GM19025 (cell line): ENCODE measurements at regions not wholly inside any gene's neighbourhood (a gene's known extent, or its start where the extent isn't known, plus 50 kb on each side); places are given as distances from the start of the nearest gene placed in this dataset.

Source experiments
- ATAC-seq: cut with Tn5 transposase; IDR thresholded peaks from one replicate; pipeline ENCODE4 v1.9.1; 2021; ENCODE audit warnings: mild to moderate bottlenecking, low read depth, moderate library complexity; ENCODE audit not compliant: unreplicated experiment

- no peak for ATAC-seq
These were observed 1284.1 kb upstream of the NXPH2 start for GRCh38 chr2:140064243-140064642.

DNA sequence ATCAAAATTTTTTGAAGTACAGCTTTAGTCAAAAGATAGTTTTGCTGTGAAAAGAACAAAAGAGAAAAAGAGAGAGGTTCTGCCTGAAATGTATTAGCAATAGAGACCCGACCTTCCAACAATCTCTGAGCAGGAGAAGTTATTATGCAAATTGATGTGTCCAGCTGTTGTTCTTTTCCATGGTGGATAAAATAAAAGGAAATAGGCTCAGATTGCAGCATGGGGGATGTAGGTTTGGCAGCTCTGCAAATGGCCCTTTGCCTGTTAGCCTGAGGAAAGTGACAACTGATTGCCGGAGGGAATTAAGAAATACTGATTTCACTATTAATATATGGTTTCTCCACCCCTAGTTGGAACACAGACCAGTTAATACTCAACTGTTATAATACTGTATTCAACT lies 1283.2 kb upstream of the NXPH2 start:
- no peak for ATAC-seq

- no peak for ATAC-seq
These were observed 1281.0 kb upstream of the NXPH2 start for GRCh38 chr2:140061240-140061639.

DNA sequence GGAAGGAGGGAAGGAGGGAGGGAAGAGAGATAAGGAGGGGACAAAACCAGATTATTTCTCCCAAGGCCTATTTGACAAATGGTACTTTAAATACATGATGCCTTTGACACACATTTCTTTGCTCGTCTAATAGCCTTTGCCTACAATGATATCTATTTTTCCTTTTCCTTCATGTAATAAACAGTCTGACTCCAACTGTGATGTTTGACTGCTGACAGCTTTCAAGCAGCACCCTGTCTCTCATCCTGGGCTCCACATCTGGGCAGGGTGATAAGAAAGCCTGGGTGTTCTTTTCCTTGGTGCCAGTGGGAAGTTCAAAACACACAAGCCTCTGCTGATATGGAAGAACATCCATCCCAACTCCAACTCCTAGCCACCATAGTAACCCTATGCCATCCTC lies 1277.7 kb upstream of the NXPH2 start:
- no peak for ATAC-seq

DNA sequence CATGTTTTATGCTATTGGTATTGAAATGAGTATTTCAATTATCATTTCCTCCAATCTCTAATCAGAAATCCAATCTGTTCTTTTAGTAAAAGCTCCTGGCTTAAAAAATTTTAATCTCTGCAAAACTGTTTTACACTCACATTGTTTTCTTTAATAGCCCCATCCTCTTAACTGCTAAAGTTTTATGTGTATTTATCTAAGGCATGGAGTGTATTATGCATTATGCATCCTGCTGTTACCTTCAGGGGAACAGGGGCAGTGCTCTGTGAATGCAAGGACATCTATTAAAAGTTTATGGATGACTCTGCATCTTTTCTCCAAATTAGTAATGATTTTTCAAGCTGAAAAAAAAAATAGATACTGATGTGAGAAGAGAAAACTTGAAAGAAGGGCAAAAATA lies 1261.6 kb upstream of the NXPH2 start:
- no peak for ATAC-seq

DNA sequence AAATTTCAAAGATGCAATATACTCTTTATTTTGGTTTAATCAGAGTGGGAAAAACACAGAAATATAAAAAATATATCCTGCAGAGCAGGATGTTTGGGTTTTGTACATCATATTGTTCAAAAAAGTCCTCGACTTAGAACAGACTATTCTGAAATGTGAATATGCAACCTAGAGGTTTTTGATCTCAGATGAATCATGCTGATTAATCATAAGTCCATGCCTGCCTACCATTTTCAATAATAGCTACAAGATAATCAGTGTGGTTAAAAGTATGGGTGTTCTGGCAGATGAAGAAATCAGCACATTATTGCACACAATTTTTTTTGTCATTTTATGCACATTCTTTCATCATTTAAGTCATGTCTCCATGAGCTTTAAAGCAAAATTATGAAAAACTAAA lies 1261.0 kb upstream of the NXPH2 start:
- no peak for ATAC-seq

DNA sequence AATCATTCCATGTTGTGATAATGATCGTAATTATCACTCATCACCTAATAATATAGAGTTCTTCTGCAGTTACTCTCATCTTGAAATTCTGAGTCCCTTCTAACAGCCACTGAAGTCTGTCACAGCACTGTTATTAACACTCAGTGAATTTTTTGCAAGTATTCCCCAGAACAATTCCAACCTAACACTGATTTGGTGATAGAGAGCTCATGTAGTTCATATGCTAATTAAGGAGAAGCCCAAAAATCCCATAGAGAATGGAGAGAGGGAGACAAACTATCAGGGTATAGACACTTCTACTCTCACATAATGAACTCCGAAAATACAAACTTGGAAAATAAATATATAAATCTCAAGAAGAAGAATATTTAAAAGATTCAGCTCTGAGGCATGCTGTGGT lies 1253.4 kb upstream of the NXPH2 start:
- ATAC-seq, result no peak

GRCh38 chr2:140027966-140028365 lies 1247.8 kb upstream of the NXPH2 start:
- no peak for ATAC-seq

- no peak for ATAC-seq
These were observed 1247.1 kb upstream of the NXPH2 start for GRCh38 chr2:140027320-140027719.

- ATAC-seq, result no peak
These were observed 1243.1 kb upstream of the NXPH2 start for GRCh38 chr2:140023291-140023690.

DNA sequence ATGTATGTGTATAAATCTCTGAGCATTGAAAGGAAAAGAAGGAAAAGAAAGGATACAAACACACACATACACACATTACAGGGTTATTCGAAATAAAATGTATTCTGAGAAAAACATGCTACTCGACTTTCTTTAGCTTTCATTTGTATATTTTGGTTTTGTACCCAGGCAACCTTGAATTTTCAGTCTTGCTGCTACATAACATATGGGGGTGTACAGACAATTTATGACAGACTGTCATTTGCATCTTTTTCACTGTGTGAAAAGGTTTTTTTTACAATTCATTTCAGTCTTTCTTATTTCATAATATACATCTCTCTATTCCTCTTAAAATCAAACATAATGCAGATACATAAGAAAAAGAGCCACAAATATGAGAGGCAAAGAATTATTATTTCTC lies 1238.4 kb upstream of the NXPH2 start:
- ATAC-seq, result no peak

- no peak for ATAC-seq
These were observed 1234.0 kb upstream of the NXPH2 start for GRCh38 chr2:140014204-140014546.

DNA sequence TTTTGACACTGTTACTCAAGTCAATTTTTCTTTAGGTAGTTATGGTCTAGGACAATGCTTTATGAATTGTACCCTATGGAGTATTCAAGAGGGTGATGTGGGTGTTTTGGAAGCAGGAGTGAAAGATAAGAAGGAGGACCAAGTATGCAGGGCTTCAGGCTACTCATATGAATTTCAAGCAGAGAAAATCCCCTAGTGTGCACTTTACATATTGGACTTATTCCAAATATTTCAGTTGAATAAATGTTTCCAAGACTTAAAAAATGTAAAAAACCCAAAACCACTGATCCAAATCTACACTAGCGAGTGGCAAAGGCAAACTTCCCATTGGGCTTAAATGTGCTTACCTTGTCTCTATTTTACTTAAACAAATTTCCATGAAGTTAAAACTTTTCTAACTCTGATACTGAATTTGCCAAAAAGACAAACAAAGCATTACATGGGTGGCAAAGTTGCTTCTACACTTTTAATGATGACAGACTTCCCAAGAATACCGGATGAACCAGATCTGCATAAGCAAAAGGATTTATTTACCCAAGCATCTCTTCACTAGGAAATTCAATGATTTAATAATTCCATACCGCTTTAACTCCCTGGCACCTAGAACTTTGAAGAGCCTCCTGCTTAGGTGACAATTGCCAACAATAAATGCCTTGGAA lies 1233.5 kb upstream of the NXPH2 start:
- ATAC-seq, result no peak

DNA sequence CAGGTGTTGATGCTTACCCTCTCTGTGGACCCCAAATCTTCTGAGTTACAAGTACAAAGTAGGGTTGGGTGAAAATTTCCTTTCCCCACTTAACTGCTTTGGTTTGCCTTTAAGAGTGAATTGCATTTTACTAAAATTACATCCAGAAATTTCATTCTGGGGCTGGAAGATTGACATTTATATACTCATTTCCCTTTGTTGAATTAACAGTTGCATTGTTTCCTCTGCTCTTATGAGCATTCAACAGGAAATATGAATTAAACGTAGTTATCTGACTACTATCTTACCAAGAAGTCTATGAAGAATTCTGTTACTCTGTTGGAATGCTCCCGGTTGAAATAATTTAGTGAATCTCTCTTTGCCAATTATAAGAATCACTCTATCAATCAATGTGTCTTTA lies 1231.1 kb upstream of the NXPH2 start:
- no peak for ATAC-seq

GRCh38 chr2:140002110-140002509 lies 1221.9 kb upstream of the NXPH2 start:
- ATAC-seq, result no peak

GRCh38 chr2:139992711-139993345 lies 1212.6 kb upstream of the NXPH2 start:
- no peak for ATAC-seq

DNA sequence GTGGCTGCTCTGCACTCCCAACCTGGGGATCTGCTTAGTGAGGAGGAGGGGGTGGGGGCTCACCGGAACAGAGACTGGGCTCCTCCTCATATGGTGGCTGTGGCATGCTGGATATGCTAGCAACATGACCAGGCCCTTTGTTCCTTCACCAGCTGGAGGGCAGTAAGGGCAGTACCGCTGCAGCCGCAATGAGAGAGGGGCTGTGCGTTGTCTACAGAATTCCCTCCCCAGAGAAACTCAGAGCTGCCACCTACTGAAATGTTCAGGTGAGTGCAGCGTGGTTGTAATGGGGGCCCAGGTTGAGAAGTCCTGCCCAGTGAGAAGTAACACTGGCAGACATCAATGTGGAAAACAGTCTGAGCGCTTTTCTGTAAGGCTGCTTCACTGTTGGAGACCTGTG lies 1211.9 kb upstream of the NXPH2 start:
- no peak for ATAC-seq

DNA sequence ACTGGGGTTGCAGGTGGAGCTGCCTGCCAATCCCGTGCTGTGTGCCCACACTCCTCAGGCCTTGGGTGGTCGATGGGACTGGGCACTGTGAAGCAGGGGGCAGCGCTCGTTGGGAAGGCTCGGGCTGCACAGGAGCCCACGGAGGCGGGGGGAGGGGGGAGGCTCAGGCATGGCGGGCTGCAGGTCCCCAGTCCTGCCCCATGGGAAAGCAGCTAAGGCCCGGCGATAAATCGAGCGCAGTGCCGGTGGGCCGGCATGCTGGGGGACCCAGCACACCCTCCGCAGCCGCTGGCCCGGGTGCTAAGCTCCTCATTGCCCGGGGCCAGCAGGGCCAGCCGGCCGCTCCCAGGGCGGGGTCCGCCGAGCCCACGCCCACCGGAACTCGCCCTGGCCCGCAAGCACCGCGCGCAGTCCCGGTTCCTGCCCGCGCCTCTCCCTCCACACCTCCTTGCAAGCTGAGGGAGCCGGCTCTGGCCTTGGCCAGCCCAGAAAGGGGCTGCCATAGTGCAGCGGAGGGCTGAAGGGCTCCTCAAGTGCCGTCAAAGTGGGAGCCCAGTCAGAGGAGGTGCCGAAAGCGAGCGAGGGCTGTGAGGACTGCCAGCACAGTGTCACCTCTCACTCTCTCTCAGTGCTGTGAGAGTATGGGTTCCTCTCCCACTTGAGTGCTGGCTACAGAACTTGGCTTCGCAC lies 1210.6 kb upstream of the NXPH2 start:
- no peak for ATAC-seq

DNA sequence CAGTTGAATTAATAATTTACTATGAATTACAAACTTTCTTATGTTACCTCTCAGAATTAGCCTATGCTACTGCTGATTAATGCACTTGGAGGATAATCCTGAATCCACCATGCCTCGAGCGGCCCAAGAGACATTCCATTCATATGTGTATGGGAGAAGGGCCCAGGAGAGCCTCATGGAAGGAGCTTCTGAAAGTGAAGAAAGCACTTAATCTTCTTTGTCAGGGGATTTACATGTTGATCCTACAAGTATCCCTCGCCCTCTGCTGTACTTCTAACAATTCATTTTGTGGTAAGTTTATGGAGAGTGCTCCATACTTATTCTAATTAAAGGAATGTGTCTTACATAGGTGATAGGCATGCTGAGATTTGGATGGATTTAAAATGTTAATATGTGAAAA lies 1189.1 kb upstream of the NXPH2 start:
- no peak for ATAC-seq

DNA sequence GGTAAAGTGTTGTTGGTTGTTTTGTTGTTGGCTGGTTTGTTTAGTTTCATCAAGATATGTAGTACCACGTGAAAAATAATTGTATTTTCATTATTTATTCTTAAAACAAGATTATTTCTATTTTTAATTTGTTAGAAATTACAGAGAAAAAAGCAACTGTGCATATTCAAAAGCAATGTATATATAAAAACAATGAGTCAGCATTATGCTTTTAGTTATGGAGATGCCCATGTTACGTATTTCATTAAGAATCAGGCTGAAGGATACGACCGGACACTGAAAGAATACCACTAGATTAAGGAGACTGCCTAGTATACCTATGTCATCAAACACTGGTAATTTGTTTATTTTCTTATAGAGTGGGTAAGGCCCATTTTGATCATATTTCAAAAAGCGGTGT lies 1188.4 kb upstream of the NXPH2 start:
- ATAC-seq, result no peak

GRCh38 chr2:139967665-139968064 lies 1187.5 kb upstream of the NXPH2 start:
- ATAC-seq, result no peak
